ENCODE measurements at regions not wholly inside any gene's neighbourhood (a gene's known extent, or its start where the extent isn't known, plus 50 kb on each side); places are given as distances from the start of the nearest gene placed in this dataset.
A peak's percentile ranks its signal among the peaks of the same experiment; 100 is the strongest.

GRCh38 chr4:156390599-156391324 is 437.1 kb upstream of the CTSO start:
- no peak overlapping the region for H3K4me3 Mint-ChIP-seq
- no peaks in the 10 kb centered on the region for H3K27me3 Mint-ChIP-seq (ENCODE audit: low read depth)
- TF ChIP-seq, protein P1, sequence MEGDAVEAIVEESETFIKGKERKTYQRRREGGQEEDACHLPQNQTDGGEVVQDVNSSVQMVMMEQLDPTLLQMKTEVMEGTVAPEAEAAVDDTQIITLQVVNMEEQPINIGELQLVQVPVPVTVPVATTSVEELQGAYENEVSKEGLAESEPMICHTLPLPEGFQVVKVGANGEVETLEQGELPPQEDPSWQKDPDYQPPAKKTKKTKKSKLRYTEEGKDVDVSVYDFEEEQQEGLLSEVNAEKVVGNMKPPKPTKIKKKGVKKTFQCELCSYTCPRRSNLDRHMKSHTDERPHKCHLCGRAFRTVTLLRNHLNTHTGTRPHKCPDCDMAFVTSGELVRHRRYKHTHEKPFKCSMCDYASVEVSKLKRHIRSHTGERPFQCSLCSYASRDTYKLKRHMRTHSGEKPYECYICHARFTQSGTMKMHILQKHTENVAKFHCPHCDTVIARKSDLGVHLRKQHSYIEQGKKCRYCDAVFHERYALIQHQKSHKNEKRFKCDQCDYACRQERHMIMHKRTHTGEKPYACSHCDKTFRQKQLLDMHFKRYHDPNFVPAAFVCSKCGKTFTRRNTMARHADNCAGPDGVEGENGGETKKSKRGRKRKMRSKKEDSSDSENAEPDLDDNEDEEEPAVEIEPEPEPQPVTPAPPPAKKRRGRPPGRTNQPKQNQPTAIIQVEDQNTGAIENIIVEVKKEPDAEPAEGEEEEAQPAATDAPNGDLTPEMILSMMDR (IDR thresholded peaks at IDR 0.05; ENCODE audit: unreplicated experiment in 3 of 3), result no peak
- no peak overlapping the region for H3K27ac Mint-ChIP-seq
- H3K4me1 Mint-ChIP-seq, result peaks cover 14% of the 10 kb centered on the region
- H3K9me3 Mint-ChIP-seq, result peaks cover 2% of the 10 kb centered on the region
- no peaks in the 10 kb centered on the region for H3K36me3 Mint-ChIP-seq (ENCODE audit: low read depth)

- TF ChIP-seq, protein P1 (IDR thresholded peaks at IDR 0.05; ENCODE audit: unreplicated experiment in 3 of 3), result no peak
- Mint-ChIP-seq H3K4me3 (no peak overlapping the region), H3K36me3 (ENCODE audit: low read depth) (no peaks in the 10 kb centered on the region), H3K27ac (no peak overlapping the region), H3K27me3 (ENCODE audit: low read depth) (no peaks in the 10 kb centered on the region), H3K9me3 (no peaks in the 10 kb centered on the region), H3K4me1 (peaks cover 14% of the 10 kb centered on the region)
Observed at GRCh38 chr4:156388826-156389225, 435.2 kb upstream of the CTSO start.

DNA sequence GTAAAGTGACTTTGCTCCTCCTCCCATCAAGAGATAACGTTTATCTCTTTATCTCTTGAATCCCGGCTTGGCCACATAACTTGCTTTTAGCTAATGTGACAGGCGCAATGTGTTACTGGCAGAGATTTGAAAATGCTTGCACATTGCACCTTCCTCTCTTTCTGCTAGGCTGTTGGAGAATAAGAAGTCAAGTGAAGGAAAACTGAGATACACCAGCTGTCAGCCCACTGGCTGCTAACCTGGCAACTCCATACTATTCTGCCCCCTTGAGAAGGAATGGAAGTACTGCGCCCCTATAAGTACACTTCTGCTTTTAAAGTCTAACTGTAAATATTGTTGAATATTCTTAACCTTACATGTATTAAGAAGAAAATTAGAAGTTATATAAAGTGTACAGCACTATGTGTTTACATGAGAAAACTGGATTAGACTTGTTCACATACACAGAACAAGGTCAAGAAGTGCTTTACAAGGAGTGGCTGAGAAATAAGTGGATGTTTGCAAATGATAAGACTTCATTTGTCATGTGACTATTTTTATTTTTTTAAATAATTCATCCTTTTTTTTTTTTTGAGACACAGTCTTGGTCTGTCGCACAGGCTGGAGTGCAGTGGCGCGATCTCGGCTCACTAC is 424.5 kb upstream of the CTSO start:
- Mint-ChIP-seq H3K4me3 (no peak overlapping the region), H3K9me3 (peaks cover 12% of the 10 kb centered on the region), H3K36me3 (ENCODE audit: low read depth) (no peaks in the 10 kb centered on the region)

GRCh38 chr4:156377036-156377710 is 423.5 kb upstream of the CTSO start:
- H3K36me3 Mint-ChIP-seq (ENCODE audit: low read depth), result no peaks in the 10 kb centered on the region
- no peak overlapping the region for H3K4me3 Mint-ChIP-seq
- H3K9me3 Mint-ChIP-seq, result peaks cover 12% of the 10 kb centered on the region
- no peak overlapping the region for H3K27ac Mint-ChIP-seq
- no peaks in the 10 kb centered on the region for H3K27me3 Mint-ChIP-seq (ENCODE audit: low read depth)
- H3K4me1 Mint-ChIP-seq, result peaks cover 21% of the 10 kb centered on the region
- TF ChIP-seq, protein P1 (IDR thresholded peaks at IDR 0.05; ENCODE audit: unreplicated experiment in 3 of 3), result no peak

More for the DNA sequence above, 424.5 kb upstream of the CTSO start:
- H3K4me1 Mint-ChIP-seq, result peaks cover 21% of the 10 kb centered on the region
- H3K27ac Mint-ChIP-seq, result peak overlapping the region in 2 of 3 experiments; percentile 10 to 55
- H3K27me3 Mint-ChIP-seq (ENCODE audit: low read depth), result no peaks in the 10 kb centered on the region
- TF ChIP-seq, protein P1 (IDR thresholded peaks at IDR 0.05; ENCODE audit: unreplicated experiment in 3 of 3), result peak; percentile 44 to 55 (median 55)

GRCh38 chr4:156374894-156375293 is 421.2 kb upstream of the CTSO start:
- TF ChIP-seq, protein P1 (IDR thresholded peaks at IDR 0.05; ENCODE audit: unreplicated experiment in 3 of 3), result no peak
- Mint-ChIP-seq H3K36me3 (ENCODE audit: low read depth) (no peaks in the 10 kb centered on the region), H3K4me1 (peaks cover 21% of the 10 kb centered on the region), H3K27ac (peak overlapping the region in 2 of 3 experiments; percentile 78 to 85), H3K27me3 (ENCODE audit: low read depth) (no peaks in the 10 kb centered on the region), H3K9me3 (peaks cover 12% of the 10 kb centered on the region), H3K4me3 (no peak overlapping the region)

All from nephron (organoid).